Calu3 (cell line): ENCODE measurements at regions not wholly inside any gene's neighbourhood (a gene's known extent, or its start where the extent isn't known, plus 50 kb on each side); places are given as distances from the start of the nearest gene placed in this dataset.

Experiments
- BruUV-seq: library from RNA; stranded (reverse); fragments of 400-500 nt; replicated peaks from 2 replicates; lab custom pipeline; 2021; lab: Mats Ljungman, UMichigan
- CTCF ChIA-PET: fragments of 300-600 bp; sonication (Branson Sonifier 250); formaldehyde crosslinking; loops from one replicate; lab custom pipeline; 2022; ENCODE audit warnings: antibody characterized with exemption; lab: Charles Lee
- DNase-seq: peaks from one replicate; pipeline ENCODE4 v3.0.0; 2022
- H3K27ac Mint-ChIP-seq: one replicate; pipeline ENCODE4 v1.8.0; 2022; ENCODE audit warnings: mixed read lengths; ENCODE audit not compliant: unreplicated experiment
- H3K27me3 Mint-ChIP-seq: one replicate; pipeline ENCODE4 v1.8.0; 2022; ENCODE audit warnings: mixed read lengths; ENCODE audit not compliant: unreplicated experiment
- H3K36me3 Mint-ChIP-seq: one replicate; pipeline ENCODE4 v1.8.0; 2022; ENCODE audit warnings: mild to moderate bottlenecking, moderate library complexity, mixed read lengths; ENCODE audit not compliant: insufficient read depth, unreplicated experiment
- H3K4me1 Mint-ChIP-seq: one replicate; pipeline ENCODE4 v1.8.0; 2022; ENCODE audit warnings: mild to moderate bottlenecking, low read depth, mixed read lengths; ENCODE audit not compliant: unreplicated experiment
- H3K4me3 Mint-ChIP-seq: one replicate; pipeline ENCODE4 v1.8.0; 2022; ENCODE audit warnings: mild to moderate bottlenecking, low read depth, moderate library complexity, mixed read lengths; ENCODE audit not compliant: unreplicated experiment
- H3K9me3 Mint-ChIP-seq: one replicate; pipeline ENCODE4 v1.8.0; 2022; ENCODE audit warnings: low read depth, mixed read lengths; ENCODE audit not compliant: unreplicated experiment
- CTCF ChIP-seq: fragments of 200-600 bp; IDR thresholded peaks from one replicate; pipeline ENCODE4 v1.8.0; 2022; ENCODE audit warnings: antibody characterized with exemption; ENCODE audit not compliant: unreplicated experiment
- intact Hi-C: fragments of 100-400 bp; cut with micrococcal nuclease; formaldehyde crosslinking; loops from one replicate; pipeline ENCODE4 v1.10.0; 2022; ENCODE audit not compliant: unreplicated experiment

GRCh38 chr5:170182491-170182890, 50.3 kb upstream of the C5orf58 start:
- Mint-ChIP-seq H3K4me3 (no peak overlapping the region), H3K27me3 (peaks cover 33% of the 10 kb centered on the region), H3K36me3 (no peaks in the 10 kb centered on the region), H3K9me3 (no peaks in the 10 kb centered on the region), H3K27ac (no peak overlapping the region), H3K4me1 (no peaks in the 10 kb centered on the region)
- intact Hi-C loops, result loop anchor here (10.0 kb wide), 1 partner anchor 478 kb away; no protein-coding TSS in a partner anchor
- BruUV-seq, result no TSS peak
- no peak for DNase-seq
- CTCF ChIA-PET, result interaction anchor here (0.6 to 1.3 kb wide), 3 partner anchors 34 to 141 kb away, joined by 3 to 5 read pairs (median 4); partner anchors contain the start of gene FOXI1
- no peak for TF ChIP-seq CTCF
